ENCODE measurements at regions not wholly inside any gene's neighbourhood (a gene's known extent, or its start where the extent isn't known, plus 50 kb on each side); places are given as distances from the start of the nearest gene placed in this dataset.
"Not testable (repeated sequence)": the region's sequence is repeated elsewhere in the genome, so short reads cannot be mapped to it uniquely, and the experiment has no call there.

- H3K27ac Mint-ChIP-seq = no peak overlapping the region
- DNase-seq = no peak
- ATAC-seq (replicated peaks) = no peak
- no peaks in the 10 kb centered on the region for H3K4me1 Mint-ChIP-seq
- no peaks in the 10 kb centered on the region for H3K27me3 Mint-ChIP-seq
- H3K9me3 Mint-ChIP-seq = no peaks in the 10 kb centered on the region
- no peaks in the 10 kb centered on the region for H3K36me3 Mint-ChIP-seq
- H3K4me3 Mint-ChIP-seq = no peak overlapping the region
Measured at GRCh38 chr2:39893616-39894015, 114.6 kb upstream of the THUMPD2 start.

- H3K4me3 Mint-ChIP-seq = no peak overlapping the region
- ATAC-seq (replicated peaks) (no peak), DNase-seq (no peak)
- H3K27ac Mint-ChIP-seq = no peak overlapping the region
- H3K4me1 Mint-ChIP-seq = no peaks in the 10 kb centered on the region
- no peaks in the 10 kb centered on the region for H3K36me3 Mint-ChIP-seq
- H3K27me3 Mint-ChIP-seq = no peaks in the 10 kb centered on the region
- H3K9me3 Mint-ChIP-seq = peaks cover 8 to 13% of the 10 kb centered on the region in 2 donors
Measured at GRCh38 chr2:39881948-39882347, 102.9 kb upstream of the THUMPD2 start.

- DNase-seq (no peak), ATAC-seq (replicated peaks) (no peak)
- no peak overlapping the region for H3K4me3 Mint-ChIP-seq
- no peaks in the 10 kb centered on the region for H3K27me3 Mint-ChIP-seq
- no peaks in the 10 kb centered on the region for H3K4me1 Mint-ChIP-seq
- no peaks in the 10 kb centered on the region for H3K36me3 Mint-ChIP-seq
- no peak overlapping the region for H3K27ac Mint-ChIP-seq
- H3K9me3 Mint-ChIP-seq = peaks cover 8 to 13% of the 10 kb centered on the region in 2 donors
Measured at GRCh38 chr2:39881494-39881893, 102.4 kb upstream of the THUMPD2 start.

GRCh38 chr2:39879001-39879400 is 99.9 kb upstream of the THUMPD2 start:
- not testable (repeated sequence) for H3K27me3 Mint-ChIP-seq; H3K36me3 Mint-ChIP-seq; H3K4me1 Mint-ChIP-seq; ATAC-seq (replicated peaks); H3K4me3 Mint-ChIP-seq; H3K27ac Mint-ChIP-seq; DNase-seq
- H3K9me3 Mint-ChIP-seq = peaks cover 8 to 13% of the 10 kb centered on the region in 2 donors

GRCh38 chr2:39875914-39876267 is 96.8 kb upstream of the THUMPD2 start:
- H3K4me1 Mint-ChIP-seq = no peaks in the 10 kb centered on the region
- H3K27ac Mint-ChIP-seq = no peak overlapping the region
- no peak overlapping the region for H3K4me3 Mint-ChIP-seq
- DNase-seq (no peak), ATAC-seq (replicated peaks) (no peak)
- peaks cover 8 to 13% of the 10 kb centered on the region in 2 donors for H3K9me3 Mint-ChIP-seq
- no peaks in the 10 kb centered on the region for H3K36me3 Mint-ChIP-seq
- H3K27me3 Mint-ChIP-seq = no peaks in the 10 kb centered on the region

- H3K4me3 Mint-ChIP-seq = no peak overlapping the region
- H3K4me1 Mint-ChIP-seq = no peaks in the 10 kb centered on the region
- no peaks in the 10 kb centered on the region for H3K27me3 Mint-ChIP-seq
- no peaks in the 10 kb centered on the region for H3K36me3 Mint-ChIP-seq
- no peak for ATAC-seq (replicated peaks)
- peaks cover 4 to 10% of the 10 kb centered on the region in 2 donors for H3K9me3 Mint-ChIP-seq
- H3K27ac Mint-ChIP-seq = no peak overlapping the region
- DNase-seq = no peak
Measured at GRCh38 chr2:39875182-39875913, 96.3 kb upstream of the THUMPD2 start.

GRCh38 chr2:39874236-39874635 is 95.2 kb upstream of the THUMPD2 start:
- no peak for ATAC-seq (replicated peaks)
- no peak overlapping the region for H3K4me3 Mint-ChIP-seq
- H3K27me3 Mint-ChIP-seq = no peaks in the 10 kb centered on the region

GRCh38 chr2:39873586-39873985 is 94.5 kb upstream of the THUMPD2 start:
- DNase-seq (no peak), ATAC-seq (replicated peaks) (no peak)
- Mint-ChIP-seq H3K4me1 (no peaks in the 10 kb centered on the region), H3K4me3 (no peak overlapping the region), H3K9me3 (peaks cover 0 to 2% of the 10 kb centered on the region in 2 donors), H3K27me3 (no peaks in the 10 kb centered on the region), H3K27ac (no peak overlapping the region), H3K36me3 (no peaks in the 10 kb centered on the region)

More at GRCh38 chr2:39874236-39874635, 95.2 kb upstream of the THUMPD2 start:
- peaks cover 3 to 6% of the 10 kb centered on the region in 2 donors for H3K9me3 Mint-ChIP-seq
- DNase-seq = no peak
- H3K27ac Mint-ChIP-seq = no peak overlapping the region
- H3K36me3 Mint-ChIP-seq = no peaks in the 10 kb centered on the region
- H3K4me1 Mint-ChIP-seq = no peaks in the 10 kb centered on the region

GRCh38 chr2:39872748-39873147 is 93.7 kb upstream of the THUMPD2 start:
- DNase-seq (no peak), ATAC-seq (replicated peaks) (no peak)
- H3K36me3 Mint-ChIP-seq = no peaks in the 10 kb centered on the region
- H3K4me3 Mint-ChIP-seq = no peak overlapping the region
- H3K27ac Mint-ChIP-seq = no peak overlapping the region
- H3K4me1 Mint-ChIP-seq = no peaks in the 10 kb centered on the region
- H3K27me3 Mint-ChIP-seq = no peaks in the 10 kb centered on the region
- peaks cover 0 to 2% of the 10 kb centered on the region in 2 donors for H3K9me3 Mint-ChIP-seq

GRCh38 chr2:39871291-39871761 is 92.3 kb upstream of the THUMPD2 start:
- Mint-ChIP-seq H3K36me3 (no peaks in the 10 kb centered on the region), H3K9me3 (no peaks in the 10 kb centered on the region), H3K27ac (no peak overlapping the region), H3K27me3 (no peaks in the 10 kb centered on the region), H3K4me3 (no peak overlapping the region), H3K4me1 (no peaks in the 10 kb centered on the region)
- DNase-seq (no peak), ATAC-seq (replicated peaks) (no peak)

- DNase-seq = no peak
- ATAC-seq (replicated peaks) = no peak
- no peaks in the 10 kb centered on the region for H3K27me3 Mint-ChIP-seq
- no peaks in the 10 kb centered on the region for H3K4me1 Mint-ChIP-seq
- H3K36me3 Mint-ChIP-seq = no peaks in the 10 kb centered on the region
- H3K4me3 Mint-ChIP-seq = no peak overlapping the region
- H3K9me3 Mint-ChIP-seq = no peaks in the 10 kb centered on the region
- no peak overlapping the region for H3K27ac Mint-ChIP-seq
Measured at GRCh38 chr2:39870871-39871270, 91.8 kb upstream of the THUMPD2 start.

GRCh38 chr2:39867268-39867667 is 88.2 kb upstream of the THUMPD2 start:
- no peak for ATAC-seq (replicated peaks)
- H3K4me1 Mint-ChIP-seq = no peaks in the 10 kb centered on the region
- no peaks in the 10 kb centered on the region for H3K27me3 Mint-ChIP-seq
- no peak overlapping the region for H3K27ac Mint-ChIP-seq
- H3K4me3 Mint-ChIP-seq = no peak overlapping the region
- peaks cover 16% of the 10 kb centered on the region in 2 donors for H3K9me3 Mint-ChIP-seq
- peaks cover 5% of the 10 kb centered on the region in 2 donors for H3K36me3 Mint-ChIP-seq
- no peak for DNase-seq

- peaks cover 5% of the 10 kb centered on the region in 2 donors for H3K36me3 Mint-ChIP-seq
- H3K9me3 Mint-ChIP-seq = peaks cover 16% of the 10 kb centered on the region in 2 donors
- H3K27me3 Mint-ChIP-seq = no peaks in the 10 kb centered on the region
- no peak overlapping the region for H3K27ac Mint-ChIP-seq
- H3K4me3 Mint-ChIP-seq = no peak overlapping the region
- H3K4me1 Mint-ChIP-seq = no peaks in the 10 kb centered on the region
- DNase-seq = no peak
- ATAC-seq (replicated peaks) = no peak
Measured at GRCh38 chr2:39865751-39866150, 86.7 kb upstream of the THUMPD2 start.

GRCh38 chr2:39863672-39864071 is 84.6 kb upstream of the THUMPD2 start:
- H3K27me3 Mint-ChIP-seq; H3K27ac Mint-ChIP-seq; ATAC-seq (replicated peaks); DNase-seq; H3K36me3 Mint-ChIP-seq; H3K4me1 Mint-ChIP-seq; H3K4me3 Mint-ChIP-seq: not testable (repeated sequence)
- peaks cover 16% of the 10 kb centered on the region in 2 donors for H3K9me3 Mint-ChIP-seq

- peaks cover 5% of the 10 kb centered on the region in 2 donors for H3K36me3 Mint-ChIP-seq
- DNase-seq = no peak
- peaks cover 0 to 8% of the 10 kb centered on the region in 2 donors for H3K27me3 Mint-ChIP-seq
Measured at GRCh38 chr2:39860538-39860937, 81.5 kb upstream of the THUMPD2 start.

More at GRCh38 chr2:39860538-39860937, 81.5 kb upstream of the THUMPD2 start:
- Mint-ChIP-seq H3K9me3 (peaks cover 16% of the 10 kb centered on the region in 2 donors), H3K27ac (no peak overlapping the region), H3K4me1 (peaks cover 0 to 4% of the 10 kb centered on the region in 2 donors), H3K4me3 (no peak overlapping the region)
- no peak for ATAC-seq (replicated peaks)
